NCI-H1105 treated with DMSO at 0.1 percent for 48 hours (cell line): ENCODE measurements at regions not wholly inside any gene's neighbourhood (a gene's known extent, or its start where the extent isn't known, plus 50 kb on each side); places are given as distances from the start of the nearest gene placed in this dataset.

Source experiments
- DNase-seq: peaks from one replicate; lab custom pipeline; 2025; lab: John Stamatoyannopoulos, UW

DNA sequence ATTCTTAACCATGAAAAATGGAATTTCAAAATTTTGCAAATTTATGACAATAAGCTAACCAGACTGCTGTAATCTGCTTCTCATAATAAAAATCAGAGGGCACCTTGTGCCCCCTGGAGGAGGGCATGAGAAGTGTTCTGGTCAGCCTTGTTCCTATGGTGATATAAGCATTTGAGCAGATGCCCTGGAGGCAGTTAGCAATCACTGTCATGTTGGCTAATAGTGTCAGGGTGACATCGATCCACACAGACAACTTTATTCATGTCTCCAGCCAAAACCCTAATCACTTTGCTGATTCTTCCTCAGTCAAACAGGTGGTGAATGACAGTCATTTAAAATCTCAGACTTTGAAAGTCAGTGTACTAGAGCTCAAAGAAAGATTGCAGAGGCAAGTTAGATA is 943.0 kb downstream of the GALC start:
- DNase-seq, result peak; percentile 43

DNA sequence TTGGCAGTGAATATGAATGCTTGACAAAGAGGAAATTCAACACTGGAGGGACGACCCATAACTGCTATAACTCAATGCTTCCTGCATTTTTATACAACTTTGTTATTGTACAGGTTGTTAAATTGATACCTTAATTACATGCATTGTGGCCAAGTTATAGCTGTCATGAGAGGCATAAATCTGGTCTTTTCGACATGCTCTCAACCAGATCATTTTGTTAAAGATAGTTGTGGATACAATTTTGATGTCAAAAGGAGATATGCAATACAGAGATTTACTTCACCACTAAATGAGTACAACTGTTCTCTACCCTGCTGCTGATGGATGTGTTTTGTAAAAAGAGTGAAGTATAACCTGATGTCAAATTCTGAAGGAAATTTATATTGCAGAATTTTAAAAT is 946.0 kb downstream of the GALC start:
- no peak for DNase-seq

DNA sequence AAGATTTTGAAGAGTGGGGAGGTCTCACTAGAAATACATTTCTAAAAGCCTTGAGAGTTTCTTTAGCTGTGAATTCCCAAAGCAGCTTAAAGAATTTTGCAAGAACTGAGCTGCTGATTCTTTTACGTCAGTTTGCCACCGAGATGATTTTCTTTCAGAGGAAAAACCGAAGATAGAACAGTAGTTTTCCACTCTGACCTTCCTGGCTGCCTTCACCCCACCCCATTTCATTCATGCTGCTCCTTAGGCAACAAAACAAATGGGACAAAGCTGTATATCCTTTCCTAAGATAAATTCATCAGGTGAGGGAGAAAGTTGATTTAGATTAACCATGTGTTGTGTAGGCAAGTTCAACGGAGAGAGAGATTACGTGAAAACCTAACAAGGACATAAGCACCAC is 947.0 kb downstream of the GALC start:
- DNase-seq, result no peak

DNA sequence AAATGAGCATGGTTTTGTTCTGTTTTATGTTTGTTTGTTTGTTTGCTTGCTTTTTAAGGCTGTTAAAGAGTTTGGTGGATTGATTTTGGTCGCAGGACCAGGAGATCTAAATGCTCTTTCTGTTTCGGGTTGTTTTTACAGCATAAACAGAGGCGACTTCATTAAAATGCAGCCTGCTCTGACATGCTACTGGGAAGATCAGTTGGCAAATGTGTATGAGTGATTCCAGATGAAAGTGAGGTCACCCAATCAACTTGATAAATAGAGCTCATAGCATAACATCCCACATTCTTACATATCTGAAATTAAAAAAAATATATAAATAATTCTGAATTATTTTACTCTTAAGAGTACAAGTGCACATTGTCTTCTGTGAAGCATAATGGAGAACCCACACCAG is 947.7 kb downstream of the GALC start:
- DNase-seq, result no peak

DNA sequence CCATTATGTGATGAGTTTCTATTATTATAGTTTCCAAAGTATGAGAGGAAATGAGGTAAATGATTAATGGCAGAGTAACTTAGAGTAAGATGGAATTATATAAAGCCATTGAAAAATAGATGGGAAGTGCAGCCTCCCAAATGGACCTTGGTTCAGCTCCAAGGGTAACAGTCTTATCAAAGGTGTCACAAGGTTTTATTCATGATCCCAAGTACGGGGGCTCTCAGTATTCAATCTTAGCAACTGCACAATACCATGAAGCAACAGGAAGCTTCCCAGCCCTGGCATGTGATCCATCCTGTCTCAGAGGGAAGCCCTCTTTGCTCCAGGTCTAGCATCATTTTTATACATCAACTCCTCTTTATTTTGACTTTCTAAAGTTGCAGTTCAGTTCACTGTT is 948.2 kb downstream of the GALC start:
- DNase-seq, result no peak

- no peak for DNase-seq
Measured at GRCh38 chr14:87043667-87044200, 949.2 kb downstream of the GALC start.

- no peak for DNase-seq
Measured at GRCh38 chr14:87042354-87042753, 950.6 kb downstream of the GALC start.

DNA sequence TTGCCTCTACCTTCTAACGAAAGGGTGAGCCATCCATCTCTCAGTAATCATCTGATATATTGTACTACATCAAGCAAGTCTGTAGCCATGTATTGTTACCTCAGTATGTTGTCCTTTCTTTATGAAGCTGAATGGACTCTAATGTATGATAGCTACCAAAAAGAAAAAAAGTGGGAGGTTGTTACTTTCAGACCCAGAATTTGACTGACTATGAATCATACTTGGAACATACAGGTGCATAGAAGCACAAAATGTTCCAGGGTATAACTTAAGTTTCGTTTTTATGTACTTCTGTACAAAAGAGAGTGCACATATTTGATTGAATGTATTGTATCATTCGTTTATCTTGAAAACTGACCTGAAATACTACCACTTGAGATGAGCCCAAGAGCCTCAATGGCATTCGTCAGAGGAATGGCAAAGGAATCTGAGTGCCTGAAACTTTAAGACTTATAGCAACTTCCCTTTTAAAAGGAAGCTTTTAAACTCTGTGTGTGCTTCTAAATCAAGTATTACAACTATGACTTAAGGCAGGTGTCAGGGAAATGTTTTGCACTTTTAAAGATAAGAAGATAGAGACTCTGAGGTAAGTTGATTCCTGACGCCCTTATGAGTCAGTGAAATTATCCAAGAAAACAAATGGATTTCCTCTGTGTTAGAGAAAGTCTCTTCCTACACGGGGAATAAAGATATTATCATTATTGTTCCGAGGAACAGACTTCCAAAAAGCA is 951.5 kb downstream of the GALC start:
- no peak for DNase-seq

DNA sequence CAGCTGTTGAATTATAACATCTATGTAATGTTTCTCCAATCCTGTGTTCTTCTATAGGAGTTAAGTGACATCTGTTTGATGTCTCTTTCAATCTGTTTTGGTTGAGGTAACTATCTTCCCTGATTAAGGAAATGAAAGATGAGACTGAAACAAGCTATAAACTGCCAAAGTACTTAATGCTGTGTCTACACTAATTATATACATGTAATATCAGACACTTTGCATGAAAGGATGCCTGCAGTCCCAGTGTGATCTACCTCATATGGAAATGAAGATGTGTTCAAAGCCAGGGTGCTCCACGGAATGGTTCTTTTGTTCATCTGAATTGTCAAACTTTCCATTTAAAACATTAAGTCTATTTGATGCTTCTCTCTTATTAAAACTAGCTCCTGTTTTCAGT is 958.3 kb downstream of the GALC start:
- DNase-seq, result no peak

GRCh38 chr14:87030197-87030596 is 962.8 kb downstream of the GALC start:
- no peak for DNase-seq

- peak; percentile 68 for DNase-seq
Measured at GRCh38 chr14:87020106-87020505, 972.9 kb downstream of the GALC start.

- no peak for DNase-seq
Measured at GRCh38 chr14:87018294-87018693, 974.7 kb downstream of the GALC start.

DNA sequence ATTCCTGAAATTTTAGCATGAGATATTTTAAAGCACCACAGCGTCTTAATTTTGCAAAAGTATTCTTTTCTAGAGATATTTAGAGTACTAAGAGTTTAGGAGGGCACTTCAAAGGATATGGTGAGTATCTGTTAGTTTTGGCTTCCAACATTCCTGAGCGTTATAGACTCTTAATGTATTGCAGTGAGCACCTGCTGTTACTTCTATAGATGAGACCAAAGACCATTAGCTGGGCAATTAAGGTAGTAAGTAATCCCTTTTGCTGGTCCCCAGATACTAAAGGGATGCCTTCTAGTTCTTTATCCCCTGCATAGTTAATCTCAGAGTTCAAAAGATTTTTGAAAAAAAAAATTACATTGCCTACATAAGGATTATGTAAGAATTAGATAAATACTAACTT is 975.6 kb downstream of the GALC start:
- DNase-seq, result no peak

DNA sequence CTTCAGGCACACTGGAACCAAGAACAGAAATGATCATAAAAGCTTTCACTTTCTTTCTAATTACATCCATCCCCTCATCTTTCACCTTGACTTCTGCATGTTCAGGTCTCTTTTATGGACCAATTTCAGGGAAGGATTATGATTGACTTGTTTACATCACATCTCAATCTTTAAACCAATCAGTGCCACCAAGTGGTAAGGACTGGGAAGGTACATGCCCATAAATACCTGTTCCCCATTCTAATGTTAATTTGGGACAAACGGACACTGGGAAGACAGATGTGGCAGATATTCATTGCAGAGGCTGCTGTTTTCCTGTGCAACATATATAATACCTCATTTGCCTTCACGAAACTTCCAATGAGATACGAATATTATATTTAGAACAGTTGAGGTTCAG is 978.1 kb downstream of the GALC start:
- DNase-seq, result peak; percentile 24

- no peak for DNase-seq
Measured at GRCh38 chr14:87013583-87013982, 979.4 kb downstream of the GALC start.

DNA sequence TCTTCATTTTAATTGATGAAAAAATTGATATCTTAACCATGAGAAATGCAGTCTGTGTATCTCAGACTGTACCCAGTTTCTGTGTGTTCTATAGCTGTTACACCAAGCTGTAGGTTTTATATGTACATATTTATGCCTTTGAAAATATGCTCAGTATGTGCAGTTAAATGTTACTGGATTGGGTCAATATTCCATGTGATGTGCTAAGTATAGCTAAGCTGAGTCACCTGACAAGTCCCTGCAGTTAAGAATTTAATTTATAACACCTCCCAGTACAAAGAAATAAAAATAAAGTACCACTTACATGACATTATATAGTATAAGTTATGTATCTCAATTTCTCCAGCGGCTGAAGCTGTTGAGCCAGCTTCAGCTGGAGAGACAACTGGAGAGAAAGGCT is 984.0 kb downstream of the GALC start:
- no peak for DNase-seq

- no peak for DNase-seq
Measured at GRCh38 chr14:87005280-87005679, 987.7 kb downstream of the GALC start.

DNA sequence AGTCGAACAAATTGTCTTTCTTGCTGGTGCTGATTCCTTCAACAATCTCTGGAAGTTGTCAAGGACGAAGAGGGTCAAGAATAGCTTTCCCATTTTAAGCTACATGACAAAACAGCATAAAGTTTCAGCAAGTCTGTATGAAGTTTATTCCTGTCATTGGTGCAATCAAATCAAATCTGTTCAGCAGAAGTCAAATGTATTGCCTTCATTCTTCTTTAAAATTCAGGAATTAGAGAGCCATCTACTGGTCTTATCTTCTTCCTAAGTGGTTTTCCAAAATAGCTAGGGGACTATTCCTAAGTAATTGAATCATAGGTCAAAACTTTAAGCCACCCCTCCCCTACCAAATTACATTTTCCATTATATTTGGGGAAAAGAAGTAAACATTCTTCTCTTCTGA is 990.2 kb downstream of the GALC start:
- peak; percentile 21 for DNase-seq

GRCh38 chr14:87001333-87001732 is 991.6 kb downstream of the GALC start:
- no peak for DNase-seq

GRCh38 chr14:87000081-87000480 is 992.9 kb downstream of the GALC start:
- DNase-seq, result peak; percentile 32

DNA sequence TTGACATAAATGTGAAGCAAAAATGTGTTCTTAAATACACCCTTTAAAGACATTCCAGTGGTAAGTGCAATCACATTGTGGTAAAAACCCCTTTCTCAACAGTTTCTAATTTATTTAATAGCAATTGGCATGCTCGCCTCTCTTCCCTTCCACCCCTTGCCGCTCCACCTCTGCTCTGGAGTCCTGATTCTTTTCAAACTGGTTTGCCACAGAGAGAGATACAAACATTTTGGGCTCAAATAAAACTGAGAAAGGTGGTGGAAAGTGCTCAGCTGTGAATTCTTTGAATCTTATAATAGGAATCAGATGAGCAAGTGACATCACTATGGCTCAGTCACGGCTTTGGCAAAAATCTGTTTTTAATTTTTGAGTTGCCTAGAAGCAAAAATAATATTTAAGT is 993.9 kb downstream of the GALC start:
- no peak for DNase-seq

DNA sequence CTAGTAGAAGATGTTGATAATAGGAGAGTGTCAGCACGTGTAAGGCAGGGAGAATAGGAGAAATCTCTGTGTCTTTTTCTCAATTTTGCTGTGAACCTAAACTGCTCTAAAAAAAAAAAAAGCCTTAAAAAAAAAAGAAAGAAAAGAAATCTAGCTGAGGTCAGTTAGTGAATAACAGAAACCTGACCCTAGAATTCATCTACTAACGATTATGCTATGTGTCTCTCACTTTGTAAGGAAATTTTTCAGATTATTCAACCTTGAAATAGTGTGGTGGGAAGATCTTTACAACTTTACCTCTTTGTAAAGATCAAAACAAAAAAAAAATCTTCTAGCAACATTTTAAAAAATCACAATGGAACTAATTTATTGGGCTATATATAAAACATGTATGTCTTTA is 995.7 kb downstream of the GALC start:
- no peak for DNase-seq

DNA sequence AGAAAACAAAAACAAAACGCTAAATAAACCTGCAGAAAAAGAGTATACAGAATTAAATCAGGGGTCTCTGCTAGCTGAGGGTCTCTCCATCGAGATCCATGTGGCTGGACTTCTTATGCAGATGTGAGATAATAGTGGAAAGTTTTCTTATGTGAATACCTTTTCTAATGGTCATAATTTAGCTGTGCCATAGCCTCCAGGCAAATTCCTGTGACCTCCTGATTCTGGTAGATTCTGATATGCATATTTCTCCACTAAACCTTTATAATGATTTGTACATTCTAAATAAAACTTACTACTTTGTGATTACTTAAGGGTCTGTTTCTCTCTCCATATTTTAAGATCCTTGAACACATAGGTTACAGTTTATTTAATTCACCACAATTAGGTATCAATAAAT is 1002.6 kb downstream of the GALC start:
- no peak for DNase-seq

GRCh38 chr14:86989285-86989684 is 1003.7 kb downstream of the GALC start:
- peak; percentile 44 for DNase-seq
